ACHN (cell line): ENCODE measurements at regions not wholly inside any gene's neighbourhood (a gene's known extent, or its start where the extent isn't known, plus 50 kb on each side); places are given as distances from the start of the nearest gene placed in this dataset.

ENCODE experiments used
- DNase-seq: peaks from one replicate; pipeline ENCODE4 v3.0.0-alpha.2; 2015
- in situ Hi-C: cut with HindIII; loops from 2 replicates; pipeline ENCODE4 v1.10.0; 2017; ENCODE audit warnings: low sequenced_read_pairs, low pct_ligation_motif_present, low pct_unique_long_range_greater_than_20kb

DNA sequence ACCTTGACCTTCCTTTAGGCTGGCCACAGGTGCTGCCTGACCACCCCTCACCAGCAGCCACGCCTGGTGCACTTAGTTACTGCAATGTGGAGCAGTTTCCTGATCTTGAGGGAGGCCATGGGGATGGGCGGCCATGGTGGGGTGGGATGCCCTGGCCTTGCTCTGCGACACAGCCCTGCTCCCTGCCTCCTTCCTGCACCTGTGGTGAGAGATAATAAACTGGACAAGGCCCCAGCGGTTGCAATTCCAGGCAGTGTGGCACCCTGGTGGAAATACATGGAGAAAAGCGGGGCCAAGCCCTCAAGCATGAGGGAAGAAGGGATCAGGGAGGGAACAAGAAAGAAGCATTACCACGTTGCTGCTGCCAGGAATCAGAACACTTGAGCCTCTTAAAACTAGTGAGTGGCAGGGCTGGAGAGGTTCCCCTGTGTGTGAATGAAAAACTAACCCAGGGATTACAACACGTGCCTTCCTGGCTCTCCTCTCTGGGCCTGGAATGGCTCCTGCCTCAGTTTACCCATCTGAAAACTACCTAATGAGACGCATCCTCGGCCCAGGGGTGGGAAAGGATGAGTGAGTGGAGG lies 213.2 kb downstream of the LY86 start:
- in situ Hi-C loops: no loop called here

DNA sequence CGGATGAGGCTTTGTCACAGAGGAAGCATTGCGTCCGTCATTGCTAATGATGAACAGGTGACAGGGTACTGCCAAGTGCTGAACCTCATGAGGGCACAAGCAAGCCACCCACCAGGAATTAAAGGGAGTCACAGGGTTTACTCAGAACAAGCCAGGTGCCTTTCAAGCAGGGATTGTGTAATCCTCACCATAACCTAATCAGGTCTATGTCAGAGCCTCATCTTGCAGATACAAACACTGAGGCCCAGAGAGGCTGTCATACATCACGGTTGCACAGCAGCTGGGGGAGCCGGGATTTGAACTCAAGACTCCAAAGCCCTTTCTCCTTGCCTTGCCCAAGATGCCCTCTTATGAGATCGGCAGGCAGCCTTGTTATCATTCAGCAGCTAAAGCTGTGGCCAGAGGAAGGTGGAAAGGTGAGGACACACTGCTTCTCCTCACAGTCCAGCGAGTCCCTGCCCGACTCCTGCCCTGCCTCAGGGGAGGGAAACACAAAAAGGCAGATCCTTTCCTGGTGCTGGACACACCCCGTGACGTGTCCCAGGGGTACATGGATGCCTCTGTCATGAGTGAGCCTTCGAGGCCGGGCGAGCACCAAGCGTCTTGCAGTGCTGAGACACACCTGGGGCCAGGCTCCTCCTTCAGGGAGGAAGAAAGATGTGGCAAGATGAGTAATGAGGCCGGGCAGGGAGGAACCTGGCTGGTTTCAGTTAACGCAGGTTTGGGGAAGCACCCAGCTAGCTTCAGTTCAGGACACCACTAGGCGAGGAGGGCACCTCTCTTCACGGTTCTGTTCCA lies 214.9 kb downstream of the LY86 start:
- DNase-seq: no peak

More for the DNA sequence above, 213.2 kb downstream of the LY86 start:
- DNase-seq: no peak

GRCh38 chr6:6804843-6805615 lies 216.5 kb downstream of the LY86 start:
- in situ Hi-C loops: no loop called here
- no peak for DNase-seq

More for the DNA sequence above, 214.9 kb downstream of the LY86 start:
- in situ Hi-C loops: no loop called here

DNA sequence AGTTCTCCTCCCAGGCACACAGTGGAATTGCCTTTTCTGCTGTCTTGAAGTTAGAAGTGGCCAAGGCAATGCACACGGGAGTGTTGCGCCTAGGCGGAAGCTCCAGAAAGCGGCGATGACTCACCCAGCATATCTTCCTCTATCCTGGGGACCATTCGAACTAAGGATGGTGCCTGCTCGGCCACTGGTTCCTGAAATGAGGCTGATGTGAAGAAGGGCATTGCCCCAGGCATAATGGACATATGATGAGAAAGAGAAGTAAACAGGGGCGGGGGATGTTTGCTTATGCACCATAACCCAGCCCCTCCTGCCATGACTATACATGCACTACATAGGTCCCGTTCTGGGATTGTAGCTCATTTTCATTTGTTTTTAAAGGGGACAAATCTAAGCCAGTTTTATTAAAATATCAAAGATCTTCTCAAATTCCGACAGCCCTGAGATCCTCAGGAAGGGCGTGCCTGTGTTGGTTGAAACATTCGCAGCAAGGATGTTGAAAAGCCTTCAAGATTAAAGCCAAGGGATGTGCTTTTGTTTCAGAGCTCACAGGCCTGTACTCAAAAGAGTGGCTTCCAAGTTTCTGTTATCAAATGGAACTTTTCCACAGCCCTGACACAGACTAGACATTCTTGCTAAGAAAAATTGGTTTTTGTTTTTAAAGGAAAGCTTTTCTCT lies 218.5 kb downstream of the LY86 start:
- DNase-seq: no peak
- in situ Hi-C loops: no loop called here

DNA sequence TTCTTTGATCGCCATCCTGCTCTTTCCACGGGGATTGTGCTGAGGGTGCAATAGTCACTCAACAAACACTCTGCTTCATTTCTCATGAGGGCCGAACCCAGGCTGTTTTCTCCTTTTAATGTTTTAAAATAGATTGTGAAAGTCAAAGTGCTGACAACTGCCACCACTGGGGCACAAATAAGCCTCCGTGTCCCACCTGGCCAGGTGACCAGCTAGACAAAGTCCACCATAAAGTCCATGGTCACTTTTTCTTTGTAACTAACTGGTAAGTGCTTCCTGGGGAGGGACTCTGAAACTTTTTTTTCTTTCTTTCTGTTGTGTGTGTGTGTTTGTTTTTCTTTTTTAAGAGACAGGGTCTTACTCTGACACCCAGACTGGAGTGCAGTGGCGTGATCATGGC lies 219.8 kb downstream of the LY86 start:
- in situ Hi-C loops: no loop called here
- DNase-seq: no peak

DNA sequence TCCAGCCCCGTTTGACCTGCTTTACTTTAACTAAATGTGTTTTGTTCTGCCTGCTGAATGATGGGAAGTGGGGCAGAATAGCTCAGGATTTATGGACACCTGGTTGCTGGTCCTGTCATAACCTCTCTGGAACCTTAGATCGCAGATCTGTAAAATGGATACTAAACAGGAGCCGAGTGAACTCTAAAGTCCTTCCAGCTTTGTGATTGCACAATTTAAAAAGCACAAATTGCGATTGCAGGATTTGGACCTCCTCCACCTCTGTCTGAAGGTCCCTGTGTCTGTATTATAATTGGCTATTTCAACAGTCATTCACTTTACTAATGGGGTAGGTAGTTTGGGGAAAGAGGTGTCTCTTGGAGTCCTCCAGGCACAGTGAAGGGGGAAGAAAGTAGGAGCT lies 220.4 kb downstream of the LY86 start:
- in situ Hi-C loops: no loop called here
- DNase-seq: no peak

- in situ Hi-C loops: no loop called here
- no peak for DNase-seq
Measured at GRCh38 chr6:6810727-6811126, 222.2 kb downstream of the LY86 start.

- peak; percentile 55 for DNase-seq
- in situ Hi-C loops: no loop called here
Measured at GRCh38 chr6:6811128-6812009, 222.8 kb downstream of the LY86 start.

- in situ Hi-C loops: no loop called here
- no peak for DNase-seq
Measured at GRCh38 chr6:6812427-6812826, 223.9 kb downstream of the LY86 start.

- in situ Hi-C loops: no loop called here
Measured at GRCh38 chr6:6815732-6816131, 227.2 kb downstream of the LY86 start.

DNA sequence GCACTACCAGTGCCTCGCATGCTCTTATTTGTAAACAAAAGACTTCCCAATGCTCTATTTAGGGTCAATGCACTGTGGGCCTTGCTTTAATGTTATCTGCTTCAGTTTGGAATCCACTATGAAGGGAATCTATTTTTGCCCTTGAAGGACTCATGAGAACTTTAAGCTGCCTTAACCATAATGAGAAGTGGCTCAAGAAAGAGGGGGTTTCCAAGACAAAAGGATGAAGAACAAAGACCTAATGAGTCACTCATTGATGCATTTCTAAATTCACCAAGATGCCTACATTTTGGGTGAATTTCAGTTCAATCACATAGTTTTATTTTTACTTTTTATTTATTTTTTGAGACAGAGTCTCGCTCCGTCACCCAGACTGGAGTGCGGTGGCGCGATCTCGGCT lies 228.2 kb downstream of the LY86 start:
- DNase-seq: no peak
- in situ Hi-C loops: no loop called here

More at GRCh38 chr6:6815732-6816131, 227.2 kb downstream of the LY86 start:
- no peak for DNase-seq

DNA sequence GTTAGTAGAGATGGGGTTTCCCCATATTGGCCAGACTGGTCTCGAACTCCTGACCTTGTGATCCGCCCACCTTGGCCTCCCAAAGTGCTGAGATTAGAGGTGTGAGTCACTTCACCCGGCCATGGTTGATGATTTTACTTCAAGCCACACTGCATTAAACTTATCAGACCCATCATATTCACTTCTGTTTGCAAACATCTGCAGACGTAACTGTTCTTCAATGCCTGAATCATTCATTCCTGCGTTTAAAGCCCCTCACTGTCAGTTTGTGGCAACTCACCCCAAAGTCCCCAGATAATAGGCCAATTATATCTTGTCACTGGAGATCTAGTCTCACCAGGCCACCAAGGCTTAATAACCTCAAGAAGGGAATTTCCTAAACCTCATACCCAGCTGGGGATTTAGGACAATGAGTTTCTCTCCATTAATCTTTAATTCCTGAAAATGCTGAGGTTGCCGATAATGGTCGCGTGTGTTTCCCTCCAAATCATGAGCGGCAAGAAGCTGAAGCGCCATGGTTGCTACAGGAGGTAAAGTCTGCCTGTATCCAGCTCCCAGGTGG lies 229.6 kb downstream of the LY86 start:
- in situ Hi-C loops: no loop called here

DNA sequence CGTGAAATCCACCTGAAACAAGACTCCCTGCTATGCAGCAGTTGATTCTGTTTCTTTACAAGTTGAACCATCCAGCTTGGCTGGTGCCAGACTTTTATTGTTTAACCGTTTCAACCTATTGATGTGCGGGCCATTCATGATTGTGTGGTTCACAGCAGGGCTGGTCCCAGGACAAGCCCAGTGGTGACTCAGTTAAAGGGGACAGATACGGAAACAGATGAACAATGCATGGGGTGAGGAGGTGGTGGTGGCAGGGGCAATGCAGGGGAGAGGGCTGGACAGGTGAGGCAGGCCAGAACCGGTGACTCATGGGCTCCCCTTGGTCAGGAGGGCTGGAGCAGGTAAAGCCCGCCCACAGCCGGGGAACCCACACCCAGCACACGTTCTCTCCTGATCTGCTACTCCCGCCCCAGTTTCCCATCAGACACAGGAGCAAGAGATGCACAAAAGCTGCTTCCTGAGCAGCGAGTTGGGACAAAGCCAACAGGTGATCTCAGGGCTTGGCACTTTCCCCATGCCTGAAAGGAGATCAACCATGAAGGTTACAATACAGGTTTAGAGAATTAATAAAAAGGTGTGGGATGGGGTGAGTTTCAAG lies 232.2 kb downstream of the LY86 start:
- in situ Hi-C loops: no loop called here
- DNase-seq: no peak

More for the DNA sequence above, 229.6 kb downstream of the LY86 start:
- no peak for DNase-seq

GRCh38 chr6:6821639-6822261 lies 233.2 kb downstream of the LY86 start:
- no peak for DNase-seq
- in situ Hi-C loops: no loop called here

DNA sequence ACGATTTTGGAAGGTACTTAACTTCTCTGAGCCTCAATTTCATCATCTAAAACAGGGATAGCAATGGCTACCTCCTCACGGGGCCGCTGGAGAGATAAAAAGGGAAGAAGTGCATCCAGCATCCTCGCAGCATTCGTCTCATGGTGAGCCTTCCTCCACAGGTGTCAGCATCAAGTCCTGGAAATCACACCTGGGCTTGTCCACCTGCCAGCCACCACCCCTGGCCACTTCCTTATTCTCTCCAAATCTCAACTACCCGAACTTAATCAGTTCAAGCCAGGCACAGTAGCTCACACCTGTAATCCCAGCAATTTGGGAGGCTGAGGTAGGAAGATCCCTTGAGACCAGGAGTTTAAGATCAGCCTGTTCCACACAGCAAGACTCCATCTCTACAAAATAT lies 234.5 kb downstream of the LY86 start:
- no peak for DNase-seq
- in situ Hi-C loops: no loop called here

DNA sequence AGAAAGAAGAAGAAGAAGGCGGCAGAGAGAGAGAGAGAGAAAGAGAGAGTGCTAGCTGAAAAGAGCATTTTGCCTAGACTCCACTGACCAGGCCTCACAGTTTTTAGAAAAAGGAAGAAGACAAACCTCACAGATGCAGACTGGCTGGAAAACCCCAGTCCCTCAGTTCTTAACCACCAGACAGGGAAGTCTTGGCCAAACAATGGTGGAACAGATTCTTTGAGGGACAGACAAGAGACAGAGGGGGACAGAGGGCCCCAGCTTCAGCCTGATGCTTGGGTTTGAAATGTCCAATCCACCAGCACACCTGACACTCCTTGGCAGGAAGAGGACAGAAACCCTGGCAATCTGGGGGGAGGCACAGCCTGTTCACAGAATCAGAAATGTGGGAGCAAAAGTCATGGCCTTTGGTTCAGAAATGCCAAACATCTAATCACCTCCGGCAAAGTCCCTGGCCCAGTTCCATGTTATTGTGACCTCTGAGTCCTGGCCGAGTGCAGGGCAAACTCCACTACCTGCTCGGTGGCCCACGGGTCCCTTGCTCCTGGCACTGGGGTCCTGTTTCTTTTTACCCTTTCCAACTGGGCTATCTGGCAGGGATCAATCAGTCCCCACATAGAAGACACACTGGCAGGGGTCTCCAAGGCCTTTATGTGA lies 235.2 kb downstream of the LY86 start:
- in situ Hi-C loops: no loop called here

GRCh38 chr6:6824381-6824780 lies 235.9 kb downstream of the LY86 start:
- no peak for DNase-seq
- in situ Hi-C loops: no loop called here

More for the DNA sequence above, 235.2 kb downstream of the LY86 start:
- no peak for DNase-seq
